Testis (tissue), 2 donors: ENCODE measurements at regions not wholly inside any gene's neighbourhood (a gene's known extent, or its start where the extent isn't known, plus 50 kb on each side); places are given as distances from the start of the nearest gene placed in this dataset.

Experiments used
- POLR2A ChIP-seq: fragments of 450-650 bp; IDR thresholded peaks from one replicate; pipeline ENCODE4 v1.6.1; 2017; ENCODE audit warnings: antibody characterized with exemption, mild to moderate bottlenecking, moderate library complexity
- TF ChIP-seq, protein P1 (sequence below), 3 experiments: fragments of 450-650 bp in 2 of 3; fragments of 200-600 bp in 1 of 3; sonication (generic) in 1 of 3; IDR thresholded peaks; one replicate each; pipeline ENCODE4 v1.5.1; 2016 to 2019; ENCODE audit warnings: antibody characterized with exemption in 3 of 3, mild to moderate bottlenecking in 2 of 3, moderate library complexity in 1 of 3

DNA sequence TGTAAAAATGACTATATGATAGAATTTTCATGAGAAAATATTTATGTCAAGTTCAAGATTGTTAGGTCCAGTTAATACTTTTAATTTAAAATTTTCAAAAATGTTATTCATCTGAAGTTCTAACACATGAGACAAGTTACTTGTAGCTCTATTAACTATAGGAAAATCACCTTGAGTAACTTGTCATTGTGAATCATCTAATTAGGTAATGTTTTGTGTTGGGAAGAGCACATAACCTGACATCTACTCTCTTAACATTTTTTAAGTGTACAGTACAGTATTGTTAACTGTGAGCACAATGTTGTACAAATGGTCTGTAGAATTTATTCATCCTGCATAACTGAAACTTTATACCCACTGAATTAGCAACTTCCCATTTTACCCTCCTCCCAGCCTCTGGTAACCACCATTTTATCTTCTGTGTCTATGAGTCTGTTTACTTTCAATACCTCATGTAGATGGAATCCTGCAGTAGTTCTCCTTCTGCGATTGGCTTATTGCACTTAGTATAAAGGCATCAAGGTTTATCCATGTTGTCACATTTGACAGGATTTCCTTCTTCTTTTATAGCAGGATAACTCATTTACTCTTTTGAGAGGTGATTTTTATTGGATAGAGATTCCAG, 54.6 kb downstream of the ARL4A start:
- TF ChIP-seq, protein P1, sequence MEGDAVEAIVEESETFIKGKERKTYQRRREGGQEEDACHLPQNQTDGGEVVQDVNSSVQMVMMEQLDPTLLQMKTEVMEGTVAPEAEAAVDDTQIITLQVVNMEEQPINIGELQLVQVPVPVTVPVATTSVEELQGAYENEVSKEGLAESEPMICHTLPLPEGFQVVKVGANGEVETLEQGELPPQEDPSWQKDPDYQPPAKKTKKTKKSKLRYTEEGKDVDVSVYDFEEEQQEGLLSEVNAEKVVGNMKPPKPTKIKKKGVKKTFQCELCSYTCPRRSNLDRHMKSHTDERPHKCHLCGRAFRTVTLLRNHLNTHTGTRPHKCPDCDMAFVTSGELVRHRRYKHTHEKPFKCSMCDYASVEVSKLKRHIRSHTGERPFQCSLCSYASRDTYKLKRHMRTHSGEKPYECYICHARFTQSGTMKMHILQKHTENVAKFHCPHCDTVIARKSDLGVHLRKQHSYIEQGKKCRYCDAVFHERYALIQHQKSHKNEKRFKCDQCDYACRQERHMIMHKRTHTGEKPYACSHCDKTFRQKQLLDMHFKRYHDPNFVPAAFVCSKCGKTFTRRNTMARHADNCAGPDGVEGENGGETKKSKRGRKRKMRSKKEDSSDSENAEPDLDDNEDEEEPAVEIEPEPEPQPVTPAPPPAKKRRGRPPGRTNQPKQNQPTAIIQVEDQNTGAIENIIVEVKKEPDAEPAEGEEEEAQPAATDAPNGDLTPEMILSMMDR (IDR thresholded peaks at IDR 0.05), result no peak
- no peak for TF ChIP-seq POLR2A
